ENCODE measurements at regions not wholly inside any gene's neighbourhood (a gene's known extent, or its start where the extent isn't known, plus 50 kb on each side); places are given as distances from the start of the nearest gene placed in this dataset.

- no peak for DNase-seq
Observed at GRCh38 chr6:85396159-85396808, 53.6 kb upstream of the NT5E start.

- no peak for DNase-seq
Observed at GRCh38 chr6:85395746-85396145, 54.1 kb upstream of the NT5E start.

- DNase-seq = no peak
Observed at GRCh38 chr6:85394853-85395538, 54.9 kb upstream of the NT5E start.

GRCh38 chr6:85394199-85394598, 55.7 kb upstream of the NT5E start:
- no peak for DNase-seq

- DNase-seq = no peak
Observed at GRCh38 chr6:85392379-85392778, 57.5 kb upstream of the NT5E start.

- DNase-seq = no peak
Observed at GRCh38 chr6:85390775-85391174, 59.1 kb upstream of the NT5E start.

- no peak for DNase-seq
Observed at GRCh38 chr6:85390105-85390728, 59.7 kb upstream of the NT5E start.

- DNase-seq = no peak
Observed at GRCh38 chr6:85389151-85389797, 60.6 kb upstream of the NT5E start.

GRCh38 chr6:85388531-85388930, 61.4 kb upstream of the NT5E start:
- no peak for DNase-seq

GRCh38 chr6:85385636-85386315, 64.1 kb upstream of the NT5E start:
- DNase-seq = no peak

GRCh38 chr6:85383042-85383441, 66.8 kb upstream of the NT5E start:
- no peak for DNase-seq

- no peak for DNase-seq
Observed at GRCh38 chr6:85382541-85382940, 67.3 kb upstream of the NT5E start.

GRCh38 chr6:85372915-85373270, 77.0 kb upstream of the NT5E start:
- DNase-seq = no peak

- no peak for DNase-seq
Observed at GRCh38 chr6:85372188-85372914, 77.5 kb upstream of the NT5E start.

- DNase-seq = no peak
Observed at GRCh38 chr6:85368631-85369030, 81.3 kb upstream of the NT5E start.

- DNase-seq = no peak
Observed at GRCh38 chr6:85364344-85364743, 85.5 kb upstream of the NT5E start.

GRCh38 chr6:85363870-85364269, 86.0 kb upstream of the NT5E start:
- no peak for DNase-seq

- DNase-seq = no peak
Observed at GRCh38 chr6:85362652-85363310, 87.1 kb upstream of the NT5E start.

GRCh38 chr6:85361643-85362014, 88.3 kb upstream of the NT5E start:
- DNase-seq = no peak

- DNase-seq = no peak
Observed at GRCh38 chr6:85360794-85361642, 88.9 kb upstream of the NT5E start.

All from renal pelvis (tissue), 1 donor.